HCT116 (cell line): ENCODE measurements at regions not wholly inside any gene's neighbourhood (a gene's known extent, or its start where the extent isn't known, plus 50 kb on each side); places are given as distances from the start of the nearest gene placed in this dataset.

ENCODE experiments used
- ATAC-seq: fragments of 200-7000 bp; cut with Tn5 transposase; 2 replicates; pipeline ENCODE4 v1.9.1; 2020; ENCODE audit warnings: mild to moderate bottlenecking, moderate library complexity
- BruUV-seq: library from RNA; stranded (reverse); fragments of 400-500 nt; replicated peaks from 2 replicates; lab custom pipeline; 2021; lab: Mats Ljungman, UMichigan
- CTCF ChIA-PET: fragments of 300-600 bp; sonication (Branson Sonifier 250); formaldehyde crosslinking; loops from one replicate; lab custom pipeline; 2021; ENCODE audit warnings: antibody characterized with exemption; lab: Charles Lee
- POLR2A ChIA-PET: fragments of 300-600, 350-600 bp; sonication (Branson Sonifier 250); formaldehyde crosslinking; loops from one replicate; lab custom pipeline; 2021; ENCODE audit warnings: antibody characterized with exemption; lab: Charles Lee
- RAD21 ChIA-PET, 2 experiments: fragments of 300-600 bp; sonication (Branson Sonifier 250); formaldehyde crosslinking; loops; one replicate each; lab custom pipeline; 2023; ENCODE audit warnings: low total read pairs in 2 of 2; ENCODE audit not compliant: uncharacterized antibody in 2 of 2, unreplicated experiment in 2 of 2, low non-redundant PET in 1 of 2; lab: Charles Lee
- DNase-seq: peaks from one replicate; pipeline ENCODE4 v3.0.0-alpha.2; 2010; ENCODE audit warnings: low read depth, low spot score
- H2AFZ ChIP-seq: fragments of 200-600 bp; shearing (Covaris generic), sonication (generic); 2 replicates; pipeline ENCODE4 v1.6.1; 2017; ENCODE audit warnings: low read depth, mixed run types, mixed read lengths, antibody characterized with exemption, low read length; ENCODE audit not compliant: poor library complexity, severe bottlenecking
- H3K27ac ChIP-seq: 2 replicates; pipeline ENCODE4 v1.5.1; 2012; ENCODE audit warnings: low read depth, low read length
- H3K27me3 ChIP-seq: fragments of 200-600 bp; sonication (generic); 2 replicates; pipeline ENCODE4 v1.6.1; 2016; ENCODE audit warnings: mixed run types, low read length, mixed read lengths; ENCODE audit not compliant: insufficient read depth
- H3K36me3 ChIP-seq, 2 experiments: fragments of 200-500 bp in 1 of 2; fragments of 200-600 bp in 1 of 2; sonication (Bioruptor generic) in 1 of 2; sonication (generic) in 1 of 2; 2 replicates each; pipeline versions ENCODE4 v1.5.1 to v1.6.1; 2014 to 2016; ENCODE audit warnings: low read length in 2 of 2, inconsistent platforms in 1 of 2, mixed read lengths in 1 of 2, mixed run types in 1 of 2; ENCODE audit not compliant: insufficient read depth in 2 of 2, control insufficient read depth in 1 of 2
- H3K4me1 ChIP-seq, 2 experiments: fragments of 200-600 bp in 1 of 2; sonication (generic) in 1 of 2; 2 replicates each; pipeline versions ENCODE4 v1.5.1 to v1.6.1; 2012 to 2017; ENCODE audit warnings: low read length in 2 of 2, inconsistent platforms in 1 of 2, mild to moderate bottlenecking in 1 of 2, mixed read lengths in 1 of 2, mixed run types in 1 of 2, moderate library complexity in 1 of 2; ENCODE audit not compliant: insufficient read depth in 2 of 2, control insufficient read depth in 1 of 2
- H3K4me2 ChIP-seq: fragments of 200-600 bp; sonication (generic); 2 replicates; pipeline ENCODE4 v1.6.1; 2017; ENCODE audit warnings: mixed run types, low read length, mixed read lengths
- H3K4me3 ChIP-seq, 2 experiments: fragments of 200-600 bp in 1 of 2; sonication (generic) in 1 of 2; replicated peaks in 1 of 2; 2 replicates each; pipeline ENCODE4 v1.5.1; 2011 to 2016; ENCODE audit warnings: low read length in 2 of 2, control low read depth in 1 of 2, low read depth in 1 of 2, mild to moderate bottlenecking in 1 of 2, mixed read lengths in 1 of 2, mixed run types in 1 of 2
- H3K79me2 ChIP-seq: fragments of 200-600 bp; sonication (generic); 2 replicates; pipeline ENCODE4 v1.6.1; 2017; ENCODE audit warnings: mild to moderate bottlenecking, mixed run types, low read length, moderate library complexity, mixed read lengths; ENCODE audit not compliant: insufficient read depth
- H3K9ac ChIP-seq: fragments of 200-600 bp; sonication (generic); 2 replicates; pipeline ENCODE4 v1.6.1; 2016; ENCODE audit warnings: low read length, mixed read lengths
- H3K9me2 ChIP-seq: fragments of 200-600 bp; sonication (generic), shearing (Covaris generic); 2 replicates; pipeline ENCODE4 v1.6.1; 2017; ENCODE audit warnings: mixed run types, mild to moderate bottlenecking, moderate library complexity; ENCODE audit not compliant: insufficient read depth
- H3K9me3 ChIP-seq, 2 experiments: fragments of 200-500 bp in 1 of 2; fragments of 200-600 bp in 1 of 2; sonication (Bioruptor generic) in 1 of 2; sonication (generic) in 1 of 2; 2 replicates each; pipeline ENCODE4 v1.6.1; 2014 to 2017; ENCODE audit warnings: low read length in 2 of 2, mixed read lengths in 2 of 2, inconsistent platforms in 1 of 2, low read depth in 1 of 2, mild to moderate bottlenecking in 1 of 2, mixed run types in 1 of 2, moderate library complexity in 1 of 2; ENCODE audit not compliant: control insufficient read depth in 1 of 2, insufficient read depth in 1 of 2
- H4K20me1 ChIP-seq: fragments of 200-600 bp; sonication (generic), shearing (Covaris generic); 2 replicates; pipeline ENCODE4 v1.6.1; 2017; ENCODE audit warnings: mixed run types, mild to moderate bottlenecking, moderate library complexity; ENCODE audit not compliant: insufficient read depth
- ELF1 ChIP-seq: IDR thresholded peaks from 2 replicates; pipeline ENCODE4 v1.6.1; 2012; ENCODE audit warnings: low read depth, borderline replicate concordance
- EZH2phosphoT487 ChIP-seq: fragments of 200-600 bp; IDR thresholded peaks from 2 replicates; pipeline ENCODE4 v1.6.1; 2018; ENCODE audit warnings: antibody characterized with exemption, borderline replicate concordance
- POLR2A ChIP-seq: IDR thresholded peaks from 2 replicates; pipeline ENCODE4 v1.7.0; 2011; ENCODE audit warnings: borderline replicate concordance; ENCODE audit not compliant: insufficient read depth, insufficient read length; ENCODE audit errors: extremely low read depth
- SIN3A ChIP-seq: IDR thresholded peaks from 2 replicates; pipeline ENCODE4 v1.6.1; 2012; ENCODE audit warnings: low read depth
- SP1 ChIP-seq: IDR thresholded peaks from 2 replicates; pipeline ENCODE4 v1.6.1; 2012; ENCODE audit warnings: low read depth
- SRF ChIP-seq: IDR thresholded peaks from 2 replicates; pipeline ENCODE4 v1.6.1; 2012; ENCODE audit warnings: low read depth
- TCF7L2 ChIP-seq: IDR thresholded peaks from 2 replicates; pipeline ENCODE4 v1.7.0; 2011; ENCODE audit warnings: borderline replicate concordance, inconsistent platforms; ENCODE audit not compliant: insufficient read depth, insufficient read length; ENCODE audit errors: extremely low read depth
- YY1 ChIP-seq: IDR thresholded peaks from 2 replicates; pipeline ENCODE4 v1.6.1; 2011; ENCODE audit warnings: low read length, low read depth, moderate library complexity, mild to moderate bottlenecking; ENCODE audit not compliant: insufficient replicate concordance; ENCODE audit errors: extremely low read depth
- intact Hi-C: fragments of 100-400 bp; cut with micrococcal nuclease; formaldehyde crosslinking; loops from 2 replicates; pipeline ENCODE4 v1.10.0; 2022
- TF ChIP-seq, protein P1 (sequence below): IDR thresholded peaks from 2 replicates; pipeline ENCODE4 v1.6.1; 2011; ENCODE audit warnings: mild to moderate bottlenecking, low read length, moderate library complexity; ENCODE audit not compliant: insufficient replicate concordance; ENCODE audit errors: extremely low read depth
- TF ChIP-seq, protein P2 (sequence below), 3 experiments: fragments of 200-600 bp in 1 of 3; sonication (generic) in 1 of 3; IDR thresholded peaks in 2 of 3; conservative IDR thresholded peaks in 1 of 3; 2 replicates each; pipeline ENCODE4 v1.5.1; 2012 to 2017; ENCODE audit warnings: low read depth in 2 of 3, low read length in 2 of 3, antibody characterized with exemption in 1 of 3, borderline replicate concordance in 1 of 3, control low read depth in 1 of 3, mild to moderate bottlenecking in 1 of 3, mixed read lengths in 1 of 3, mixed run types in 1 of 3, moderate library complexity in 1 of 3; ENCODE audit not compliant: insufficient read depth in 1 of 3

DNA sequence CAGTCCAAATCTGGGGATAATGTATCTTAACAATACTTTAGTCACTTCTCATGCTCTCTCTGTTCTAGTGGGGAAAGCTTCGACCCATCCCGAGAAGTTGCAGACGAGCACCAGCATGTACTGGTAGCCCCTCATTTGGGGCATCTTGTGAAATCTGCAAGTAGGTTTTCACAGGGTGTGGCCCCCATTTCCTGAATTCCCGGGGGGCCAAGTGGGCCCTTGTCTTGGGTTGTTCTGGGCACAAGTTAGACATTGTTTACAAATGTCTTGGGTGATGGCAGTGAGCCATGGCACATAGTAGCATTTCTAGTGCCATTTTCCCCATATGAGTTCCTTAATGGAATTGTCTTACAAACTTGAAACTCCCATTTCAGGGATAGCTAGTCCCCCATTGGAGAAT is 216.7 kb upstream of the KCND2 start:
- Histone ChIP-seq H3K79me2 (no peaks in the 10 kb centered on the region), H3K9ac (no peak overlapping the region), H2AFZ (no peak overlapping the region), H3K4me1 (peaks cover 0 to 11% of the 10 kb centered on the region in 2 experiments; a peak in 2 of 4 replicates), H3K27ac (no peak overlapping the region), H3K9me3 (no peaks in the 10 kb centered on the region), H3K4me3 (no peak overlapping the region), H3K36me3 (no peaks in the 10 kb centered on the region), H3K4me2 (no peak overlapping the region), H4K20me1 (no peaks in the 10 kb centered on the region), H3K9me2 (no peaks in the 10 kb centered on the region), H3K27me3 (no peaks in the 10 kb centered on the region)
- no peak for TF ChIP-seq YY1
- TF ChIP-seq, protein P1, sequence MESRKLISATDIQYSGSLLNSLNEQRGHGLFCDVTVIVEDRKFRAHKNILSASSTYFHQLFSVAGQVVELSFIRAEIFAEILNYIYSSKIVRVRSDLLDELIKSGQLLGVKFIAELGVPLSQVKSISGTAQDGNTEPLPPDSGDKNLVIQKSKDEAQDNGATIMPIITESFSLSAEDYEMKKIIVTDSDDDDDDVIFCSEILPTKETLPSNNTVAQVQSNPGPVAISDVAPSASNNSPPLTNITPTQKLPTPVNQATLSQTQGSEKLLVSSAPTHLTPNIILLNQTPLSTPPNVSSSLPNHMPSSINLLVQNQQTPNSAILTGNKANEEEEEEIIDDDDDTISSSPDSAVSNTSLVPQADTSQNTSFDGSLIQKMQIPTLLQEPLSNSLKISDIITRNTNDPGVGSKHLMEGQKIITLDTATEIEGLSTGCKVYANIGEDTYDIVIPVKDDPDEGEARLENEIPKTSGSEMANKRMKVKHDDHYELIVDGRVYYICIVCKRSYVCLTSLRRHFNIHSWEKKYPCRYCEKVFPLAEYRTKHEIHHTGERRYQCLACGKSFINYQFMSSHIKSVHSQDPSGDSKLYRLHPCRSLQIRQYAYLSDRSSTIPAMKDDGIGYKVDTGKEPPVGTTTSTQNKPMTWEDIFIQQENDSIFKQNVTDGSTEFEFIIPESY = no peak
- ChIA-PET CTCF (no interaction called here), RAD21 (no interaction called here), POLR2A (no interaction called here)
- no peak for DNase-seq
- intact Hi-C loops = no loop called here
- ATAC-seq = no peak
- no TSS peak for BruUV-seq

DNA sequence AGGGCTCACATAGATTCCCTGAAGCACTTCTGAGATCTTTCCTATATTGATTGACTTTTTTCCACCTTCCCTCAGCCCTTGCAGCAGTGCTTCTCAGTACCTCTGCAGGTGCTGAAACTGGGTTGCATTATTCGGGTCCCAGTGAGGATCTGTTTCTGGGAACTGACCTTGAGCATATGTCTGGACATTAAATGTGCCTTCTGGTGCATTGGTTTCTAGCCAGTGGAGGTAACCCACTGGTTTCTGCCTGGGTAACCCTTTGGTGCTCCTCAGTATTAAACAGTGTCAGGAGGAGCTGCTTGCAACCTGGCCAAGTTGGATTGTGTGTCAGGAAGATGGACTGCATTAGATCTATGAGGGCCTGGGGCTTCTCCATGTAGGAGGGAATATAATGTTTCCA is 213.3 kb upstream of the KCND2 start:
- Histone ChIP-seq H3K9me2 (no peaks in the 10 kb centered on the region), H2AFZ (no peak overlapping the region), H3K4me2 (no peak overlapping the region), H3K27ac (no peak overlapping the region), H3K9ac (no peak overlapping the region), H3K79me2 (no peaks in the 10 kb centered on the region), H3K9me3 (no peaks in the 10 kb centered on the region), H3K4me1 (peaks cover 0 to 11% of the 10 kb centered on the region in 2 experiments; a peak in 2 of 4 replicates), H4K20me1 (no peaks in the 10 kb centered on the region), H3K27me3 (no peaks in the 10 kb centered on the region), H3K36me3 (no peaks in the 10 kb centered on the region), H3K4me3 (no peak overlapping the region)
- no peak for ATAC-seq
- no peak for TF ChIP-seq SRF
- TF ChIP-seq POLR2A = no peak
- TF ChIP-seq, protein P2, sequence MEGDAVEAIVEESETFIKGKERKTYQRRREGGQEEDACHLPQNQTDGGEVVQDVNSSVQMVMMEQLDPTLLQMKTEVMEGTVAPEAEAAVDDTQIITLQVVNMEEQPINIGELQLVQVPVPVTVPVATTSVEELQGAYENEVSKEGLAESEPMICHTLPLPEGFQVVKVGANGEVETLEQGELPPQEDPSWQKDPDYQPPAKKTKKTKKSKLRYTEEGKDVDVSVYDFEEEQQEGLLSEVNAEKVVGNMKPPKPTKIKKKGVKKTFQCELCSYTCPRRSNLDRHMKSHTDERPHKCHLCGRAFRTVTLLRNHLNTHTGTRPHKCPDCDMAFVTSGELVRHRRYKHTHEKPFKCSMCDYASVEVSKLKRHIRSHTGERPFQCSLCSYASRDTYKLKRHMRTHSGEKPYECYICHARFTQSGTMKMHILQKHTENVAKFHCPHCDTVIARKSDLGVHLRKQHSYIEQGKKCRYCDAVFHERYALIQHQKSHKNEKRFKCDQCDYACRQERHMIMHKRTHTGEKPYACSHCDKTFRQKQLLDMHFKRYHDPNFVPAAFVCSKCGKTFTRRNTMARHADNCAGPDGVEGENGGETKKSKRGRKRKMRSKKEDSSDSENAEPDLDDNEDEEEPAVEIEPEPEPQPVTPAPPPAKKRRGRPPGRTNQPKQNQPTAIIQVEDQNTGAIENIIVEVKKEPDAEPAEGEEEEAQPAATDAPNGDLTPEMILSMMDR (IDR thresholded peaks at IDR 0.05 in 2 of 3, conservative IDR thresholded peaks at IDR 0.05 in 1 of 3; ENCODE audit: borderline replicate concordance in 1 of 3, insufficient read depth in 1 of 3, low read depth in 2 of 3, low read length in 2 of 3) = no peak
- no peak for TF ChIP-seq SIN3A
- no peak for TF ChIP-seq YY1
- no peak for TF ChIP-seq TCF7L2
- TF ChIP-seq ELF1 = no peak
- TF ChIP-seq EZH2phosphoT487 = no peak
- no peak for TF ChIP-seq SP1
- no peak for DNase-seq
- intact Hi-C loops = no loop called here
- POLR2A ChIA-PET = no interaction called here
- CTCF ChIA-PET = no interaction called here
- no TSS peak for BruUV-seq
- RAD21 ChIA-PET = no interaction called here
